GM19043 (cell line): ENCODE measurements at regions not wholly inside any gene's neighbourhood (a gene's known extent, or its start where the extent isn't known, plus 50 kb on each side); places are given as distances from the start of the nearest gene placed in this dataset.

ENCODE experiments used
- ATAC-seq: cut with Tn5 transposase; IDR thresholded peaks from one replicate; pipeline ENCODE4 v1.9.1; 2021; ENCODE audit warnings: low read depth; ENCODE audit not compliant: unreplicated experiment

DNA sequence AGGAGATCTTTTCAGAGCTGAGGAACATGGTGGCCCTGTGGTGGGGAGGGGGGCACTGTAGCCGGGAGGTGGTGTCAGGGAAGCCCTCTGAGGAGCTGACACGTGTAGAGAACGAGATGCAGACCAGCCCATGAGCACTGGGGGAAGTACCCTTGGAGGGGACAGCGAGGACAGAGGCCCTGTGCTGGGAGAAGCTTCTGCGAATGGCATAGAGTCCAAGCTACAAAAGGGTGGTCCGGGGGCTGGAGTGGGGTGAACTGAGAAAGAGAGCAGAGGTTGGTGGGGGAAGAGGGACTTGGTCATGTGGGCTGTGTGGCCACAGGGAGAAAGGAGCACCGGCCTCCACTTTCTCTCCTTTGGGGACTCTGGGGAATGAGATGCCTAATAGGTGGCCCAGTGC, 270.8 kb downstream of the CBLN1 start:
- ATAC-seq = no peak

DNA sequence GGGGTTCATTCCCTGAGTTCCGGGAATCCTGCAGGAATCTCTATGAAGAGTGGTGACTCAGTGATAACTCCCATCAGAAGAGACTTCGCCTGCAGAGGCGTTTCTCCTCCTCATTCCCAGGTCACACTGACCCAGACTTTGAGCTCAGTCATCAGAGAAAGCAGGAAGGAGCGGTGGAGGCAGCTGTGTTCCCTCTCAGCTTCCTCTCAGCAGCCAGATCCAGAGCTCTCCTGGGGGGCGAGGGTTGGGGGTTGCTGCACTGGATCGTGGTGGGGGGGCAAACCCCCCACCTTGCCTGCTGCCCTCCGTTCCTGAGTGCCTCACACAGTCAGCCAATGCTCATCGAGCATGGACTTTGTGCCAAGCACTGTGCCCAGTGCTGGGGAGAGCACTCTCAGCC, 271.2 kb downstream of the CBLN1 start:
- ATAC-seq = no peak

DNA sequence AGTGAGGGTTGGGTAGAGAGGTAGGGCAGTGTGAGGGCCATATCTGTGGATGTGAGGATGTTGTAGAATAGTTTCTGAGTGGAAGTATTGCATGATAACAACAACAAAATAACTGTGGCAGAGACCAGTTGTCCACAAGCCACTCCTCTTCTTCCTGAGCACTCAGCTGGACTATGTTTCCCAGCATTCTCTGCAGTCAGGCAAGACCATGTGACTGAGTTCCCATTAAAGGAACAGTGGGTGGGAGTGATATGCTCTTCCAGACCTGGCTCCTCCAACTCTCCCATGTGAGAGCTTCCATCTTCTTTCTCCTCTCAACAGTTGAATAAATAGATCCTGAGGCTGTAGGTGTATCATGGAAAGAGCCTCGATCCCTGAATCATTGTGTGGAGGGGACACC, 272.4 kb downstream of the CBLN1 start:
- ATAC-seq = no peak

DNA sequence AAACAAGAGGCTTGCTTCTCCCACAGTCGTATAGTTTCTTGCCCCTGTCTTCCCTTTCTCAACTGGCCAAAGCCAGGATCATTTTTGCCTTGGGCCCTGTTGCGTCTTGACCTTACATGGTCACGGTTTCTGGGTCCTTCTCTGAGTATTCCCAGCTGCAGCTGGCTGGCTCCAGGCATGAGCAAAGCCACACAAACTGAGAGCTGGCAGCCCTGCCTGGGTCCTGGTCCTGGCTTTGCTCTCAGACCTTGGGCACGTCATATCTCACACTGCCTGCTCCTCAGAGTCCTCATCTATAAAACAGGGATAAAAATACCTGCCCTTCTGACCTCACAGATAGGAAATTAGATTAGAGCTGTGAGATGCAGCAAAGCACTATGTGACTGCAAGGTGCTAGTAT, 277.6 kb downstream of the CBLN1 start:
- ATAC-seq = no peak

DNA sequence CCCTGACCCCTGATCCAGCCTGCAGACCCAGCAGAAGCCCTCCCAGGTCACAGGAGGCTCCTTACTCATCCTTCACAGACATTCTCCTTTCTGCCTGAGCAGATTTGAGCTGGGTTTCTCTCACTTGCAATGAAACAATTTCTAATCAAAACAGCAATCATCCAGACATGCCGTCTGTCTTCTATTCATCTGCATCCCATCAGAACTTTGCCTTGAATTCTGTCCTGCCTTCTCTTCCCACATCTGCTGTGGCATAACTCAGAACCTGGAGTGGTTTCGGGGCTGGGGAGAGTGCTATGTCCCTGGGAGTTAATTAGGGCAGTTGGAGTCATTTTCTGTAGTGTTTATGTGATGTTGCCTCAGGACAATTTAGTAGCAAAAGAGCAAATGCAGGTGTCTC, 278.6 kb downstream of the CBLN1 start:
- no peak for ATAC-seq

DNA sequence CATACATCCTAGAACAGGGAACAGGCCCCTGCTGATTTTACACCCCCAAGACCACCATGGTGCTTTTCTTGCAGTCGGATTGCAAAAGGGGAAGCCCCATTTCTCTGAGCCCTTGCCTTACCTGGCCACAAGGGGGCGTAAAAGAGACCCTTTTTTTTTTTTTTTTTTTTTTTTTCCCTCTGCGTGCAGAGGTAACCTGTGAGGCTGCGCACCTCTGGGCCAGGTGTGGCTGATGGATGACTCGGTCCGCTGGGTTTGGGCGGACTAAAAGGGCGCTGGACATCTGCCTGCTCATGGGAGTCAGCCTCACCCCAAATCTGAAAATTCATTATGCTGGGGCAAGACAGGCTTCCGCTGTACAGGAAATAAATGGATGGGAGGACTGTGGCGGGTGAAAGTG, 281.0 kb downstream of the CBLN1 start:
- no peak for ATAC-seq

DNA sequence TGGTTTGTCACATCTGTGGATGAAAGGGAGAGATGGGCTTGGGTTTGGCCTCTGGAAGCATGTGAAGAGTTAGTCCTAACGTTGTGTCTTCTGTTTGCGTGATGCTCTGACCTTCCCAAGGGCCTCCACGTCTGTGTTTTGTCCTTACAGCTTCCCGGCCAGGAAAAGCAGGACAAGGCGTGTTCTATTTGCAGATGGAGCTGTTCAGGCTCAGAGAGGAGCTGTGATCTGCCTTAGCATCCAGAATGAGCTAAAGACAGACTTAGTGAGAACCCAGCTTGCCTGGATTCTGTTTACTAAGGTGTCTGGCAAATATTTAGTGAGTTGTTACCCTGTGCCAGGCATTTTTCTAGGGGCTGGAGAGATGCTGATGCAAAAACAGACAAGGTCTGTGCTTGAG, 282.1 kb downstream of the CBLN1 start:
- ATAC-seq = no peak

DNA sequence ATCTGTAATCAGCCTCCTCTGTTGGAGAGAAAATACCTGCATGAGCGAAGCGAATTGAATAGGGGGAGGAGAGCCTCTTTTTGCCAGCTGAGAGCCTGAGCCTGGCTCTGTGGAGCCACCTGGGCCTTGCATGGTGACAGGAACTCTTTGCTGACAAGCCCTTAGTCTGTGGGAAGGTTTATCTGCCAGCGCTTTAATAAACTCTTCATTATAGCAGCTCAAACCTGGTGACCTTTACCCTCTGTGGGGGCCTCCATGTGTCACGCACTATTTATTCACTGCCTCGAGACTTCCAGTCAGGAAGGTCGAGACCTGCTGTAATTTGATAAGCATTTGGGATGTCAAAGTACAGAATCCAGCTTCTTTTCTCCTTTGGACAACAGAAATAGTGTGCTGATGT, 282.6 kb downstream of the CBLN1 start:
- ATAC-seq = no peak

DNA sequence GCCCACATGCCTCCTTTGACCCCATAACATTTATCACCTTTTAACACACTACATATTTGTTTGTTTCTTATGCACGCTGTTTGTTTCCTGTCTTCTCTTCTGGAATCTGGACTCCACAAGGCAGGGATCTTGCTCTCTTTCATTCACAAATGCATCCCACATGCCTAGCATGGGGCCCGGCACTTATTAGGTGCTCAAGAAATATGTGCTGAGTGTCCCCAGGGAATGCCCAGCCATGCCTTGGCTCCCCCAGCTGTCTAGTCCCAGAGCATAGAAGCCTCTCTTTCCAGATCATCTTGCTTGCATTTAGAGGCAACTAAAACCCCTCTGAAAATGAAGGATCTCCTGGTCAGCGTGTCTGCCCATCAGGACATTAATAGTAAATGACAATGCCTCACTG, 283.7 kb downstream of the CBLN1 start:
- no peak for ATAC-seq

DNA sequence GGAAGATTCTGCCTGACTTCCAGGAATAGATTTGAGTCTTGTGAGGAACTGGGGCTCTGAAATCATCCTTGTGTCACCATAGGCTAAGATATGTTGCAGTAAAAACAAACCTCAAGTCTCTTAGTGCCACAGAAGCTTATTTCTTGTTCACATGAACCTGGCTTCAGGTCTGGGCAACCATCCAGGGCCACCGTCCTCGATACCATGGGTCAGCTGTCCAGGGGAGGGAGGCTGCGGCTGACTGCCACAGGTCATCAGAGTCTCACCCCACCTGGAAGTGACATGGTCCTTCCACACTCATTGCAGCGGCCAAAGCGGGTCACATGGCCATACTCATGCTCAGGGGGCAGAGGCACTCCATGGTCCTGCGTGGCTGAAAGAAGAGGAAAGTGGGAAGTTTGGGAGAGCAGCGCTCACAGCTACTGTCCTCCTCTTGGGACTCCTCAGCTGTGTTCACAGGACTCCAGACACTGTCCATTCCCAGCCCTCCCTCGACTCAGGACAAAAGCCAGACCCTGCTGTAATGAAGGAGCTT, 284.5 kb downstream of the CBLN1 start:
- no peak for ATAC-seq

DNA sequence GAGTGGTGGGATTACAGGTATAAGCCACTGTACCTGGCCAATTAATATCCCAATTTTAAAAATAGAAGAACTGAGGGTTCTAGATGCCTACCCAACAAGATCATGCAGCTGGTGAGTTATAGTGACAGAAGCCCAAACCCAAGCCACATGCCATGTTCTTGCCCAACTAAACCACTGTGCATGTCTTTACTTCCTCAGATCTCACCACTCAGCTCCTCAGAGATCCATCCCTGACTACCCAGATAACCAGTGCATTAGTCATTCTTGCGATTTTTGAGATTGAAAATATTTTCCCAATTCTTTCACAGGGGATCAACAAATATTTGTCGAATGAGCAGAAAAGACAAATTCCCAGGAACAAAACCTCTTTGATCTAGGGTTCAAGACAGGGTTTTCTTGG, 303.1 kb downstream of the CBLN1 start:
- ATAC-seq = no peak

DNA sequence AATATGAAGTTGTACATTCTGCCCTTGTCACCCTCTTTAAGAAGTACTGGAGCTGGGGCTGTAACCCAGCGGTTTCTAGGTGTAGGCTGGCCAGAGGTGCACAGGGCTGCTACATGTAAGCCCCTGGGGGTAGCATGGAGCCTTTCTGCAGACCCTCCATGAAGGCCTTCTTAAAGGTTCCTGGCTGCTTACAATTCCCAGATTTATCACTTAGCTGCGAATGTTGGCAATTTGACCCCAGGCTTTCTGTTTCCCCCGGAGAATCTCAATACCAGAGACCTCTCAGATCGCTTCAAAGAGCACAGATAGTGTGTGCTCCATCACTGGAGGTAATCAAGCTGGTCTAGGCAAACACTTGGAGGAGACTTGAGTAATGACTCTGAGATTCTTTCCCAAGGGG, 309.4 kb downstream of the CBLN1 start:
- no peak for ATAC-seq

DNA sequence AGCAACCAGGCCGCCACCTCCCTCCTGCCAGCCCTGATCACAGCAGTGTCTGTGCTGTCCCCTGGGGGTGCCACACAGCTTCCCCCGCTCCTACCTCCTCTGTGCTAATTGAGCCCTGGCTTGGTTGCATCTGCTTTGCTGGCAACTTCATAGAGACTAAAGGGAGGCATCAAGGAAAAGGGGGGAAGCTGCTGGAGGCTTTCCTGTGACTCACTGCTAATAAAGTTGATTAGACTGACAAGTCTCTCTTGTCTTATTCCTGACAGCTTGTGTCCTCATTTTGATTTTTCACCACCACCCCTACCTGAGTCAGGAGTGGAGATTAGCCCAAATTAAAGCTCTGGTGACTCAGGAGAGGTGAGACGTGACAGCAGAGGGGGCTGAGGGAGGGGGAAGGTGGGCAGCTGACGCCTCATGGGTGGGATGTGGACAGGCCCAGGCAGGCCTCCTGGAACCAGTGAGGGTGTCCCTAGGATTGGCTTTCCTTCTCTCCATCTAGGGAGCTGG, 310.0 kb downstream of the CBLN1 start:
- no peak for ATAC-seq

DNA sequence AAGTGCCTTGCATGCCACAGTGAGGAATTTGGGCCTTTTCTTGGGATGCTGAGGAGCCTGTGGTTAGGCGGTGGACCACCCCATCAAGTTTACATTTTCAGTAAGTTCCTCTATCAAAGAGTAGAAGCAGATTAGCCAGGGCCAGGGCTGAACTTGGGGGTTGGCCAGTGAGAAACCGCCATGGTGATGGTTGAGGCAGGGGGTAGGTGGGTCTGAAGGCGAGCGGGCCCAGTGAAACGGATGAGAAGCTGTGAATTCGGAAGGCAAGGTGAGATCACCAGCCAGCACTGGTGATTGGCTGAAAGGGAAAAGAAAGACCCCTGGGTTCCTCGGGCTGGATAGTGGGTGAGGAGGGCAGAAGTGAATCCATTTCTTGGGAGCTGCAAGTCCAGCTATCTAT, 311.4 kb downstream of the CBLN1 start:
- no peak for ATAC-seq

DNA sequence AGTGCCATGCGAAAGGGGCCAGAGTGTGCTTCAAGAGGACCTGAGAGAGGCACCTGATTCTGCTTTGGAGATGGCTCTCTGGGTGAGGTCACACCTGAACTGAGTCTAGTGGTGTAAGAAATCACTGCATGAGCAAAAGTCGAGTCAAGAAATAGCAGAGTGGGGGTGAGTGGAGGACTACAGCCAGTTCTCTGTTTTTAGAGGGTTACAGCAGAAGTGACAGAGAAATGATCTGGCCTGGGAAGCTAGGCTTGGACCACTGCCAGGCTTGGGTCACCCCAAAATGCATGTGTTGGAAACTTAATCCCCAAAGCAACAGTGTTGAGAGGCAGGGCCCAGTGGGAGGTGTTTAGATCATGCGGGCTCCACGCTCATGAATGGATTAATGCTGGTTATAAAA, 312.0 kb downstream of the CBLN1 start:
- ATAC-seq = no peak

DNA sequence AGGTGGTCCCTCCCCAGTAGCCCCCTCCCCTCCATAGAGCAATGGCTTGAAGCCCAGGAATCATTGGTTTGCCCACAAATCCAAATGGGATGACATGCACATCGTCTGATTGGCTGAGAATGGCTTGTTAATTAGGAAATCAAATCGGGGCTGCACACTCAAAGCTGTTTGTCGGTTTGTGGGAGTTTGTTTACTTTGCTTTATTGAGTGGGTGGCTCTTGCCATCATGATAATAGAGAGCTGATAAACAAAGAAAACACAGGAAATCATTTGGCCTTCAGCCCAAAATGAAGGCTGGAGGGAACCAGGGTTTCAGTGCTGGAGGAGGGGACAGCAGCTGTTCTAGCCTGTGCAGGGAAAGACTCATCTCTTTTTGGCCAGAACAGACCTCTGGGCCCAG, 316.3 kb downstream of the CBLN1 start:
- ATAC-seq = no peak

DNA sequence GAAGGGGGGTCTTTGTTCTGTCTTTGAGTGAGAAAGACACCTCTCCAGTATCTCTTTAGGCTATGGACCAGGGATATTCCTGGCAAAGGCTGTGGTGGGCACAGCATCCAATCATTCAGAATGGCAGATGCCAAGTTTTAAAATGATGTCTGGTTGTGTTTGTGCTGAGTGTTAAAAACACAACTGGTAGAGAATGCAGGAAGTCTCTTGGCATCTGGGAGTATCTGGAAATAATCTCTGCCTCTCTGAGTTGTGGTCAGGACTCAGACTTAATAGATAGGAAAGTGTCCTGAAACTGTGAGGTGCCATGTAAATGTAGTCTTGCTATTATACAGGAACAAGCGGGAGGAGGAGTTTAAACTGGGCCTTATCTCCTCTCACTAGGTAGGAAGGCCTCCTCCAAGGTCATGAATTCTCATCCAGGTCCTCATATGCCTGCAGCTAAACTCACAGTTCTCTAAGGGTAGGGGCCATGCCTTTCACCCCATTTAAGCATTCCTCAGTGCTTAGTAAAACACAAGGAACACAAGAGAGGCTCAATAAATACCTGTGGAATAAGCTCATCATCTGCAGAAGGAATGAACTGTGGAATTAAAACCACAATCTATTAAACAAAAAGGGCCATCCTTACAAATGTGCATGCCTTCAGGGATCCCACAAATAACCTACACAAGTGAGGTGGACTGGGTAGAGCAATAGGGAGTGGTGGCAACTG, 317.6 kb downstream of the CBLN1 start:
- no peak for ATAC-seq

DNA sequence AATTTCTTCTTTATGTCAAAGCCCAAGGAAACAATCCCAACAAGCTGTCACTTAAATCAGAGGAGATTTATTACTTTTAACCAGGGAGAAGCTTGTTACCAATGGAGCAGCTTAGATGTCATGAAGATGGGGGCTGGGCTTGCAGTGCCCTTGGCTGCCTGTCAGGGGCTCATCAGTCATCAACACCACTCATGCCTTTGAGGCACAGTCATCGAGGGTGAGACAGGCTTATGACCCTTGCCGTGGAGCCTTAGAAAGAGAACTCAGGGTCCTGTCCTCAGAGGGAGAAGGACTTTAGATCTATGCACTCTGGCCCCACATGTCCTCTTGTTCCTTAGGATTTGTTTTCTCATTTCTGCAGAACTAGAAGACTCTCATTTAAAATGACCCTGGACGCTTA, 318.3 kb downstream of the CBLN1 start:
- ATAC-seq = no peak

DNA sequence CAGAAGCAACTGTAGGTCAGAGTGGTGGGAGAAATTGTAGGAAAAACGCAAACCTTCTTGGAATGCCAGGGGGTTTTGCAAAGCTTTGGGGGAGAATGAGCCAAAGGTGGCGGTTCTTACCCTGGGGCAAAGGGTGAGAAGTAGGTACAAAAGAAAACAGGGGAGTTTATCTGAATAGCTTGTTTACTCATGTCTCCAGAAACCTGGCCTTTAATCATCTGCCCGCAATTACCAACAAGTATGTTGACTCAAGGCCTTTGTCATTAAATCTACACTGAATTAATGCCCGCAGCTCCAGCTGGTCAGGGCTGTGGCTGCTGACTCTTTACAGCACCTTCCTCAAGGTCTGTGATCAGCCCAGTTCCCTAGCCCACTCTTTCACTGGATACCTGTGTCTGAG, 320.1 kb downstream of the CBLN1 start:
- no peak for ATAC-seq

DNA sequence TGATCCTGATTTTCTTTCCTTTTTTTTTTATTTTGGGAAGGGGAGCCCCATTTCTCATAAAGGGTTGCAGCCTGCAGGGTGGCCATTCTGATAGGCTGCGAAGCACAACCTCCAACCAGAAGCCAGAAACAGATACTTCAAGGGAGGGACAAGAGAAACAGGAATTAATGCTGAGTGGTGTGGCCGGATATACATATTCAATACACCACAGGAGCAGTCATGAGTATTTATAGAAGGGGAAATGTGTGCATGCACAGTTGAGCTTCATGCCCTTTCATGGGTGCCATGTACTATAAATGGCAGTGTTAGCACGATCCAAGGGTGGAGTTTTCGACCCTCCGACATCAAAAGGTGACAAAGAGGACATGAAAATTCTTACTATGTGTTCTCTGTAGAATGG, 320.8 kb downstream of the CBLN1 start:
- ATAC-seq = no peak

DNA sequence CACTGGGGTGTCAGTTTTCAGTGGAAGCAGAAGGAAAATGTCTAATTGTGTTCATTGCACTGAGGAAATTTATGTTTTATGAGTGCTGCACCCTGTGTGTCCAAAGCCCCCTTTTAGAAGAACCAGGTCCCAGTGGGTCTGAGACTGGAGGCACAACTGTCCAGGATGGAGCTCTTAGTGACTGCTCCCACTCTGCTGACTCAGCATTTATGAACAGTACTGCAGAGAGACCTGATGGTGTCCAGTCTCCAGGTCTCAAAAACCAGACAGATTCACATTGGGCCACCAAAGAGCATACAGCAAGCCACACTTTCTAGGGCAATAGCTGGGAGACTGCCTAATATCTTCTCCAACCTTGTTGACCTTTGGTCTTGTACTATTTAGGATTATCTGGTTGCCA, 321.9 kb downstream of the CBLN1 start:
- no peak for ATAC-seq

DNA sequence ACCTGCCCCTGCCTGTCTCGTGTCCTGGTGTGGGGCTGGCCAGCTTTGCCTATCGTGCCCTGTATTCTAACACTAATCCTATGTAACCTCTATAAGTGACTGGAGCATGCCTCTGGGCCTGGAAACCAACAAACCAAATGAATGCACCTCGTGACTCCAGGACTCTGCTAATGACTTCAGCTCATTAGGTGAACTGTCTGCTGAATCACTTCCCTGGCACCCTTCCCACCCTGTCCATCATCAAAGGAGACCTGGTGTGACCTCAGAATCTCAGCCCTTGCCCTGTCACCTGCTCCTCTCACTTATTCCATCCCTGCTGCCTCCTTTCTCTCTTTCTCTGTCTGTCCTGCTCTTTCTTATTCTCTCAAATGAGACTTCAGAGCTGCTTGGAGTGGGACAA, 322.4 kb downstream of the CBLN1 start:
- ATAC-seq = no peak

DNA sequence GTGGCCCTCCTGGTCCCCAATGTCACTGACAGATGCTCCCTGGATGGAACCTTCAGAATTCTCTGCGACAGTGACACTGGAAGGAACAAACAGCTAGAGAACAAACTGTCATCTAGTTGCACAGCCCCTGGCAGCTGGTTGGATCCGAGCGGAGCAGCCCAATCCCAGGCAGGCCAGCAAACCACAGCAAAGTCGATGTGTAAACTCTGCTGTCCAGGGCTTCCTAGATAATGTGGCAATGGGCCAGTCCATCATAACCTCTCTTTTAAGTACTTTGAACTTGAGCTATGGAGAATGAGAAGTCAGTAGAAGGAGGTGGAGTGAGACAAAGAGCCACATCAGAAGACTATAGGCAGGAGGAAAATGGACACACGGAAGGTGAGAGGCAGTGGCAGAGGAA, 323.0 kb downstream of the CBLN1 start:
- no peak for ATAC-seq
